ENCODE measurements at regions not wholly inside any gene's neighbourhood (a gene's known extent, or its start where the extent isn't known, plus 50 kb on each side); places are given as distances from the start of the nearest gene placed in this dataset.
A peak's percentile ranks its signal among the peaks of the same experiment; 100 is the strongest.

GRCh38 chr3:71893702-71894479 lies 108.9 kb upstream of the PROK2 start:
- DNase-seq = no peak

DNA sequence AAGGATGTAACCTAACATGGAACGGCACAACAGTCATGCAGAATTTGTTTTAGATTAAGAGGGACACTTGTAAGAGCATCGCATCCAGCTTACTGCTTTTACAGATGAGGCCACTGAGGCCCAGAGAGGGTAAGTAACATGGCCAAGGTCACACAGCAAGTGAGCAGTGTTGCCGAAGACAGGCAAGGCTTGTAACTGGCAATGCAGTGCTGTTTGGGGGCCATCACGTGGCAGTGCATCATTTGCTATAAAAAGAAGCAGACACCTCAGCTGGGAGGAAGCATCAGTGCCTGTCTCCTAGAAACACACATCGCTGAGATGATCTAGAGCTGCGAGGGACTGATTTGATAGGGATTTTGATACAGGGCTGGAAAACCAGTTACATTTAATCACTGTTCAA lies 108.2 kb upstream of the PROK2 start:
- no peak for DNase-seq

DNA sequence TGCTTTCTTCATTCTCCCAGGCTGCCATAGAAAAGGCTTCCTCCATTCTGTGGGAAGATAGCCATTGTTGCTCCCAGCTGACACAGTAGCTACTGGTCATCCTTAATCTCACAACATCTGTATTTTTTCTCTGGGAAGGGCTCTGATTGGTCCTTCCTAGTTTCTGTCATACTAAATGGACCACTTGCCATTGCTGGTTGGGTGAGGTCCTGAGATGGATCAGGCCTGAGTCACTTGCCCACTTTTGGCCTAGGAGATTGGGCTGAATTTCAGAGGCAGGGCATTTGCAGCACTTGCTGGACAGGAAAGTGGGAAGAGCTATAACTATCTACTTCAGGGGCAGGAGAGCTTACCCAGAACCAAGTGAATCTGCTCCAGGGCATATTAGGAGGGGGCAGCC lies 106.5 kb upstream of the PROK2 start:
- no peak for DNase-seq

- no peak for DNase-seq
Observed at GRCh38 chr3:71890356-71890931, 105.5 kb upstream of the PROK2 start.

GRCh38 chr3:71887256-71887655 lies 102.3 kb upstream of the PROK2 start:
- DNase-seq = no peak

DNA sequence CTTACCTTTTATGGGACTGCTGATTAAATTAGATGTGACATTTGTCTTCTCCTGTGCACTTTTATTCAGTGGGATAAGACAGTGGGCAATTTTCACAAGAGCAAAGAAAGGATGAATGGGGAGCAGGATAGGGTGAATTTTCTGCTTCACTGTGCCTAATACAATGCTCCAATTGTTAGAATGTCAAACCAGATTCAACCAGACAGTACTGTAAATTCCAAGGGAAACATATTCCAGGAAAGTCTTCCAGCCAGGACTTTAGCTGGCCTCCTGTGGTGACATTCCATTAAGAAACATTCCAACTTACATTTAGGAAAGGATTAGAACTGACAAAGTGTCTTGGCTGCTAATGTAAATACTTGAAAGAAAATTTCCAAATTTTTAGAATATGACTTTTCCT lies 100.1 kb upstream of the PROK2 start:
- no peak for DNase-seq

- no peak for DNase-seq
Observed at GRCh38 chr3:71881732-71882131, 96.8 kb upstream of the PROK2 start.

DNA sequence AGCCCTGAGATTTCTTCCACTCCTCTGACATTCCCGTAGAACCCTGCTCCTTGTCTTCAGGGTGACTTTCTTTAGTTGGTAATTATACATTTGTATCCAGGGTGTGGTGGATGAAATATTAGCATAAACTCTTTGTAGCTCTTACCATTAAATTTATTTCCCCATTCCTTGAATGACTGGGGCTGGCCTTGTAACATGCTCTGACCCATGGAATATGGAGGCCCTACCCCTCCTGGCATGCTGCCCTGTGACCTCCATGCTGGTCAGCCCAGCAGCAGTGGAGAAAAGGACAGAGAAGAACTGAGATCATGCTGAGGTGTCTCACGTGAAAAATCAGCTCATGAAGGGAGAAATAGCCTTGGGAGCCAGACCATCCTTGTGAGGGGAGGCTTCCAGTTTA lies 96.1 kb upstream of the PROK2 start:
- DNase-seq = no peak

DNA sequence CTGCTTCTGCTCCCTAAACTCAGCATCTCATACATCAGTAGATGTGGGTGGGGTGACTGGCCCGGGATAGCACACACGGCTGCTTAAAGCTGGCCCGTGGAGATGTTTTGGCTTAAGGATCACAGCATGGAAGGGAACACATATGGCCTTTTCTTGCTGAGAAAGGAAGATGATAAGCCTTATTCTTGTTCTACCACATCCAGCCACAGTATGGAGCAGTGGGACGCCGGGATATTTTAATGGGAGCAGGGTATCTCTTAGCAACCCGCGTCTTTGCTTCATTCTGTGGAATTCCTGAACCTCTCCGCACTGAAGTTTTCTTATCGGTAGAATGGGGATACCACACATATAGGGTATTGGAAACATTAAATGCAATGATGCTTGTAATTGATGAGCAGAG lies 94.1 kb upstream of the PROK2 start:
- DNase-seq = no peak

GRCh38 chr3:71876135-71877105 lies 91.5 kb upstream of the PROK2 start:
- no peak for DNase-seq

DNA sequence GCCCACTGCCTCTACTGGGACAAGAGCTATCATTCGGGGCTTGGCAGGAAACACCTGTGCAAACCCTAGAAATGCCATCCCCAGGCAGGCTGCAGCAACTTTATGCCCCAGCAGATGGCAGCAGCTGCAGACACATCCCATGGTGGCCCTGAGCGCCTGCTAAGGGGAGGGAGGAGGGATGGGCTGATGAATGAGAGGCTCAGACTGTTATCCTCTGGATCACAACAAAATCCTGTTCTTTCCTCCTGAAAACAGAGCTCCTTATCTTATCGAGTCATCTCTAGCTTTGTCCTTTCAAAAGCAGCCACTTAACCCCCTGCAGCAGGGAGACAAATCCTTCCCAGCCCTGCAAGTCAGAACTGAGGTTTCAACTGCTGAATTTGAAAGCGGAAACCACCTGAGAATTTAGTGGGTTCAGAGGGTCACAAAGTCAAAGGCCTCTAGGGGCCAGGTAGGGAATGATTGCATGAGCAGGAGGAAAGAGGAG lies 90.6 kb upstream of the PROK2 start:
- DNase-seq = peak; percentile 21

GRCh38 chr3:71874618-71875017 lies 89.7 kb upstream of the PROK2 start:
- DNase-seq = no peak

DNA sequence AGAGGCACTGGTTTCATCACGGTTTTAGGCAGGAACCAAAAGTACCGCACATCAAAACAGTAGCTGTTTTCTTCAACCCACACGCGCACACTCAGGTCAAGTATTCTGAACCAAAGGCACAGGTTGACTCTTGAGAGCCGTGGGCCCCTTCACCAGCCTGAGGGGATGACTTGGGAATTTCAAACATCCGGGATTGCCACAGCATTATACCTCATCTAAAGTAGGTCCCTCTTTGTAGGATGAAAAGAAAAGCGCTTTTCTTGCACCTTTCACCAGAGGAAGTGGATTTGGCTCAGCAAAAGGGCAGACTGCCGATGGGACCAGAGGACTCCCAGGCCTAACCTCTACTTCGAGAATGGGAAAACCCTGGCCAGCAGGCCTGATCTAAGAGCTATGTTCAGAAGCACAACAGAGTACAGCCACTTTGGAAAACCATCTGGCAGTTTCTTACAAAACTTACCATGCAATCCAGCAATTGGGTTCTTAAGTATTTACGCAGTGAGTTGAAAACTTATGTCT lies 88.2 kb upstream of the PROK2 start:
- no peak for DNase-seq

DNA sequence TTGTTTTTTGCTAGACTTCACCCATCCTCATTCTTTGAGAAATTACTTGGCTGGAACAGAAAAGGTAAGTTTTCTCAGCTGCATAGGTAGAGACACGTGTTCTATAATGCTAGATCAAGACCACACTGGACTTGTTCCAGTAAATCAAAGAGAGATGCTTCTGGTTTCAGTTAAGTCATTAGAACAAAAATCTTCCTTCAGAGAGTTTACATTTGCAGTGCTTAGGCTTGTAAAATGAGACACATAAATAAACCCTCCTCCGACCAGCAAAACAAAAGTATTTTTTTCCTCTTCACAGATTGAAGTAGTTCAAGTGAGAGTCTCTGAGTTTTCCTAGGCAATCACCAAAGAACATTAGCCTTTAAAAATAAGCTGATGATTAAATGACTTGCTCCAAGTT lies 87.3 kb upstream of the PROK2 start:
- no peak for DNase-seq

- DNase-seq = no peak
Observed at GRCh38 chr3:71870966-71871512, 86.1 kb upstream of the PROK2 start.

GRCh38 chr3:71868876-71869275 lies 83.9 kb upstream of the PROK2 start:
- no peak for DNase-seq

GRCh38 chr3:71865727-71866126 lies 80.8 kb upstream of the PROK2 start:
- DNase-seq = no peak

- DNase-seq = no peak
Observed at GRCh38 chr3:71863563-71864190, 78.7 kb upstream of the PROK2 start.

DNA sequence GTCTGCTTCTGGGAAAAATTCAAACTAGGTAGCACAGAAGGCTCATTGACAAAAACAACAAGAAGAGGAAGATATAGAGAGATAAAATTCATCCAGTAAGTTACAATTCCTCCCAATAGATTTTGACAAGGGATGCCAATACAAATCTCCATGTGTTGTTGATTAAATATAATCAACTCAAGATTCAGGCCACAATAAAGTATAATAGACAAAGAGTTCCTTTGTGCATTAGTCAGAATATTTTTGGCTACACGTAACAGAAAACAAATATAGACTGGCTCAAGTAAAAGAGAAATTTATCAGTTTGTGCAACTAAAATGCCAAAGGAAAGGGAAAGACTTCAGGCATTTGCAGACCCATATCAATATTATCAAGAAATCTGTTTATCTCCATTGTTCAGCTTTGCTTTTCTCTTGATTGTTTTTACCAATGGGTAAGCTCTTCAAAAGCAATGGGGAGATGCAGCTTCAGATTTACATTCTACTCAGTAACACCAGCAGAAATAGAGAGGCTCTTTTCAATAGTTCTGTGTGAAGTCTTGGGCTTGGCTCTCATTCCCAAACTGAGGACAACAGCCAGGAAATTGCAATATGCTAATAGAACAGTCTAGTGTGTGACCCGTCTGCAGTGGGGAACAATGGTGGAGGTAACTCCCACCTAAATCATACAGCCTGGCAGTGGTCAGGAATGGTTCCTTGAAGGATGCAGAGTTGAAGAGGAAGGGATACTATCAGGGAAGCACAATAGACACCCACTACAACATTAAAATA lies 77.6 kb upstream of the PROK2 start:
- no peak for DNase-seq

- no peak for DNase-seq
Observed at GRCh38 chr3:71859123-71859519, 74.2 kb upstream of the PROK2 start.

GRCh38 chr3:71858503-71859122 lies 73.7 kb upstream of the PROK2 start:
- DNase-seq = no peak
